K562 (cell line): ENCODE measurements at regions not wholly inside any gene's neighbourhood (a gene's known extent, or its start where the extent isn't known, plus 50 kb on each side); places are given as distances from the start of the nearest gene placed in this dataset.

Source experiments
- ATAC-seq: fragments of 200-7000 bp; cut with Tn5 transposase; 3 replicates; pipeline ENCODE4 v1.9.1; 2020; ENCODE audit warnings: moderate library complexity
- BruUV-seq: library from RNA; stranded (reverse); fragments of 400-500 nt; replicated peaks from 2 replicates; lab custom pipeline; 2021; lab: Mats Ljungman, UMichigan
- CTCF ChIA-PET: fragments of 300-600 bp; formaldehyde crosslinking; extraction: SDS; loops from one replicate; lab custom pipeline; 2021; ENCODE audit warnings: low intra/inter-chr PET ratio; lab: Yijun Ruan, JAX
- POLR2A ChIA-PET: fragments of 300-600, 350-650 bp; sonication (Branson Sonifier 250); formaldehyde crosslinking; extraction: SDS; loops from one replicate; lab custom pipeline; 2021; ENCODE audit warnings: antibody characterized with exemption, inconsistent platforms; lab: Yijun Ruan, JAX
- DNase-seq, 4 experiments: peaks; one replicate each; pipeline versions ENCODE4 v3.0.0 to v3.0.0-alpha.2; 2011 to 2018; ENCODE audit warnings: low spot score in 3 of 4, mixed read lengths in 3 of 4; ENCODE audit errors: extremely low read depth in 1 of 4
- FAIRE-seq: peaks from 2 replicates; lab custom pipeline; 2011; peaks lifted over from hg19 to GRCh38; lab: Jason Lieb, UNC
- H2AFZ ChIP-seq: 2 replicates; pipeline ENCODE4 v1.6.0; 2011; ENCODE audit warnings: low read depth, low read length, control low read depth, inconsistent platforms
- H3K27ac ChIP-seq: fragments of 200-600 bp; 3 replicates; pipeline ENCODE4 v1.8.0; 2011; ENCODE audit warnings: low read depth, mild to moderate bottlenecking, control low read depth, inconsistent platforms, low read length, moderate library complexity, mixed read lengths; ENCODE audit errors: extremely low read depth
- H3K27me3 ChIP-seq, 2 experiments: fragments of 300-600 bp in 1 of 2; 2 replicates in 1 of 2; 3 replicates in 1 of 2; pipeline versions ENCODE4 v1.6.0 to v1.8.0; 2011; ENCODE audit warnings: inconsistent platforms in 2 of 2, low read length in 2 of 2, mild to moderate bottlenecking in 1 of 2, mixed read lengths in 1 of 2, moderate library complexity in 1 of 2; ENCODE audit not compliant: control insufficient read depth in 2 of 2, insufficient read depth in 2 of 2
- H3K36me3 ChIP-seq: fragments of 300-600 bp; 3 replicates; pipeline ENCODE4 v1.8.0; 2011; ENCODE audit warnings: mild to moderate bottlenecking, low read length, inconsistent platforms; ENCODE audit not compliant: control insufficient read depth, insufficient read depth
- H3K4me1 ChIP-seq, 2 experiments: fragments of 200-600 bp in 1 of 2; replicated peaks in 1 of 2; 2 replicates in 1 of 2; 3 replicates in 1 of 2; pipeline versions ENCODE4 v1.5.1 to v1.8.0; 2011; ENCODE audit warnings: inconsistent platforms in 2 of 2, low read length in 2 of 2, mild to moderate bottlenecking in 1 of 2, mixed read lengths in 1 of 2, moderate library complexity in 1 of 2; ENCODE audit not compliant: control insufficient read depth in 2 of 2, insufficient read depth in 2 of 2
- H3K4me2 ChIP-seq: 2 replicates; pipeline ENCODE4 v1.6.1; 2011; ENCODE audit warnings: low read length, control low read depth, inconsistent platforms, mixed read lengths; ENCODE audit not compliant: insufficient read depth
- H3K4me3 ChIP-seq: fragments of 200-600 bp; sonication (generic), shearing (Covaris generic); 2 replicates; pipeline ENCODE4 v1.5.1; 2016; ENCODE audit warnings: control low read depth, inconsistent platforms
- H3K79me2 ChIP-seq: fragments of 200-600 bp; 3 replicates; pipeline ENCODE4 v1.8.0; 2011; ENCODE audit warnings: low read length, inconsistent platforms; ENCODE audit not compliant: control insufficient read depth, insufficient read depth
- H3K9ac ChIP-seq, 2 experiments: 2 replicates each; pipeline versions ENCODE4 v1.6.0 to v1.6.1; 2011; ENCODE audit warnings: low read depth in 2 of 2, low read length in 2 of 2, control low read depth in 1 of 2, inconsistent platforms in 1 of 2, mild to moderate bottlenecking in 1 of 2, mixed read lengths in 1 of 2; ENCODE audit not compliant: insufficient read depth in 1 of 2
- H3K9me1 ChIP-seq: one replicate; pipeline ENCODE4 v1.6.0; 2011; ENCODE audit warnings: inconsistent platforms, mild to moderate bottlenecking, low read length, moderate library complexity; ENCODE audit not compliant: control insufficient read depth, insufficient read depth
- H3K9me3 ChIP-seq: replicated peaks from 2 replicates; pipeline ENCODE4 v1.5.1; 2011; ENCODE audit warnings: low read depth, low read length, inconsistent platforms; ENCODE audit not compliant: control insufficient read depth, insufficient read depth
- H4K20me1 ChIP-seq: replicated peaks from 2 replicates; pipeline ENCODE4 v1.6.1; 2011; ENCODE audit warnings: low read length, inconsistent platforms, mixed read lengths; ENCODE audit not compliant: control insufficient read depth, insufficient read depth
- BCOR ChIP-seq: fragments of 450-650 bp; IDR thresholded peaks from 2 replicates; pipeline ENCODE4 v1.6.1; 2016
- CBX5 ChIP-seq: IDR thresholded peaks from 2 replicates; pipeline ENCODE4 v1.6.1; 2014; ENCODE audit warnings: low read depth, borderline replicate concordance
- CBX8 ChIP-seq: fragments of 200-600 bp; sonication (generic); IDR thresholded peaks from 2 replicates; pipeline ENCODE4 v1.6.1; 2012; ENCODE audit warnings: borderline replicate concordance, mixed run types, low read depth, mild to moderate bottlenecking, moderate library complexity, mixed read lengths, low read length, control low read depth, inconsistent platforms; ENCODE audit not compliant: poor library complexity, severe bottlenecking; ENCODE audit errors: extremely low read depth
- CCNT2 ChIP-seq: IDR thresholded peaks from 2 replicates; pipeline ENCODE4 v1.6.1; 2011; ENCODE audit warnings: borderline replicate concordance, low read depth, mild to moderate bottlenecking, moderate library complexity, mixed read lengths, low read length; ENCODE audit not compliant: insufficient read length; ENCODE audit errors: extremely low read depth
- EP300 ChIP-seq: IDR thresholded peaks from 2 replicates; pipeline ENCODE4 v1.6.1; 2012; ENCODE audit warnings: low read length, improper control_type of control experiment
- EP400 ChIP-seq: fragments of 450-650 bp; IDR thresholded peaks from 2 replicates; pipeline ENCODE4 v1.6.1; 2017; ENCODE audit warnings: antibody characterized with exemption, mild to moderate bottlenecking, moderate library complexity
- ETV6 ChIP-seq, 3 experiments: fragments of 150-350 bp in 1 of 3; sonication (generic) in 1 of 3; formaldehyde crosslinking in 1 of 3; IDR thresholded peaks; 2 replicates each; pipeline versions ENCODE4 v1.6.1 to v1.8.0; 2014 to 2022; ENCODE audit warnings: borderline replicate concordance in 2 of 3, low read depth in 2 of 3, antibody characterized with exemption in 1 of 3, low read length in 1 of 3, mild to moderate bottlenecking in 1 of 3, missing genetic modification reagents in 1 of 3
- FOSL1 ChIP-seq: fragments of 200-800 bp; sonication (Bioruptor generic); conservative IDR thresholded peaks from 2 replicates; pipeline ENCODE4 v1.6.1; 2016; ENCODE audit warnings: missing genetic modification characterization, missing compliant biosample characterization
- MEIS2 ChIP-seq: fragments of 450-650 bp; IDR thresholded peaks from 2 replicates; pipeline ENCODE4 v1.6.1; 2014; ENCODE audit warnings: mild to moderate bottlenecking; ENCODE audit not compliant: partially characterized antibody
- RBM25 ChIP-seq: fragments of 200-400 bp; formaldehyde crosslinking; IDR thresholded peaks from 2 replicates; pipeline ENCODE4 v1.6.1; 2018; ENCODE audit warnings: low read length, low read depth, moderate library complexity; ENCODE audit not compliant: severe bottlenecking
- ZEB2 ChIP-seq: fragments of 450-650 bp; IDR thresholded peaks from 2 replicates; pipeline ENCODE4 v1.6.1; 2016
- ZFP36 ChIP-seq: fragments of 150-350 bp; IDR thresholded peaks from 2 replicates; pipeline ENCODE4 v1.6.1; 2018; ENCODE audit warnings: low read length, low read depth; ENCODE audit not compliant: partially characterized antibody
- WGBS: fragments of 100-300 bp; shearing (Covaris generic); methylation state at CpG from one replicate; pipeline ENCODE4 v1.1.6; 2016; ENCODE audit warnings: low coverage, mixed read lengths; ENCODE audit not compliant: insufficient coverage; ENCODE audit errors: missing lambda C conversion rate; 5-methylcytosine and 5-hydroxymethylcytosine counted together
- in situ Hi-C: fragments of 300-500 bp; cut with MboI; formaldehyde crosslinking; loops from 4 replicates; pipeline ENCODE4 v1.15.0; 2018; ENCODE audit warnings: inconsistent platforms, mixed read lengths
- intact Hi-C: fragments of 100-400 bp; cut with micrococcal nuclease; formaldehyde crosslinking; loops from 2 replicates; pipeline ENCODE4 v1.14.2; 2022
- TF ChIP-seq, protein P1 (sequence below): sonication (generic); formaldehyde crosslinking; IDR thresholded peaks from 2 replicates; pipeline ENCODE4 v1.8.1; 2023; ENCODE audit warnings: mild to moderate bottlenecking, missing genetic modification reagents, moderate library complexity
- TF ChIP-seq, protein P2 (sequence below): sonication (generic); formaldehyde crosslinking; IDR thresholded peaks from 2 replicates; pipeline ENCODE4 v1.8.0; 2022; ENCODE audit warnings: missing genetic modification reagents, mild to moderate bottlenecking, borderline replicate concordance
- TF ChIP-seq, protein P3 (sequence below), 3 experiments: fragments of 200-800 bp in 1 of 3; sonication (Bioruptor generic) in 1 of 3; sonication (generic) in 1 of 3; formaldehyde crosslinking in 1 of 3; IDR thresholded peaks; 2 replicates each; pipeline versions ENCODE4 v1.6.1 to v1.8.0; 2016 to 2022; ENCODE audit warnings: mild to moderate bottlenecking in 2 of 3, missing compliant biosample characterization in 2 of 3, missing genetic modification characterization in 2 of 3, missing genetic modification reagents in 1 of 3
- TF ChIP-seq, protein P4 (sequence below): fragments of 250-450 bp; sonication (Bioruptor Pico); IDR thresholded peaks from 2 replicates; pipeline ENCODE4 v1.8.0; 2022; ENCODE audit warnings: inconsistent platforms

DNA sequence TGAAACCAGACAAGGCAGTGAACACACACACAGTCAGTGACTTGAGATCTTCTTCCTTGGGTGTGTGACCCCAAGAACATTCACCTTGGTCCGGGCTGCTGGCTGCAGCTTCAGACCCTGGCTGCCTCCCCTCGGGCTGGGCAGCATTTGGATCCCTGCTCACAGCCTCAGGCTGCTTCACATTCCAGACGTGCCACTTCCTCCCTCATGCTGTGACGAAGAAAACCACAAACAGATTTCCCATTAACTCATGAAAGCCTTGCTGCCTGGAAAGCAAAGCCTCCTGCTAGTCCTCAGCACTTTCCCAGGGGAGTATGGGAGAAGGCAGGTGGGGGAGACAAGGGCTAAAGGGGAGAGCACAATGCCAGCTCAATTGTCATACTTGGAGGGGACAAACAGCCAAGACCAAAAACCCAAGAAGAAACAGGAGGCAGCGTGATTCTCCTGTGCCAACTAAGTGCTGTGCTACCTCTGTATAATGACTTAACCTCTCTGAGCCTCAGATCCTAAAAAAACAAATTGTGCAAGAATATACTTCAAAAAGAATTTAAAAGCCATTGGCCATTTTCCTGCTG lies 594.6 kb upstream of the BRINP1 start:
- ChIA-PET CTCF (no interaction called here), POLR2A (no interaction called here)
- Histone ChIP-seq H3K27ac (no peak overlapping the region), H3K36me3 (no peaks in the 10 kb centered on the region), H3K4me2 (no peak overlapping the region), H3K4me1 (no peaks in the 10 kb centered on the region), H4K20me1 (no peaks in the 10 kb centered on the region), H3K4me3 (no peak overlapping the region), H3K79me2 (no peaks in the 10 kb centered on the region), H2AFZ (no peak overlapping the region), H3K9me1 (no peaks in the 10 kb centered on the region), H3K9me3 (no peaks in the 10 kb centered on the region), H3K9ac (no peak overlapping the region), H3K27me3 (no peaks in the 10 kb centered on the region)
- intact Hi-C loops, result loop anchor here (10.0 kb wide), 2 partner anchors 409 to 511 kb away; no protein-coding TSS in a partner anchor
- ATAC-seq, result no peak
- DNase-seq, result no peak
- no peak for FAIRE-seq
- BruUV-seq, result no TSS peak
- TF ChIP-seq, protein P1, sequence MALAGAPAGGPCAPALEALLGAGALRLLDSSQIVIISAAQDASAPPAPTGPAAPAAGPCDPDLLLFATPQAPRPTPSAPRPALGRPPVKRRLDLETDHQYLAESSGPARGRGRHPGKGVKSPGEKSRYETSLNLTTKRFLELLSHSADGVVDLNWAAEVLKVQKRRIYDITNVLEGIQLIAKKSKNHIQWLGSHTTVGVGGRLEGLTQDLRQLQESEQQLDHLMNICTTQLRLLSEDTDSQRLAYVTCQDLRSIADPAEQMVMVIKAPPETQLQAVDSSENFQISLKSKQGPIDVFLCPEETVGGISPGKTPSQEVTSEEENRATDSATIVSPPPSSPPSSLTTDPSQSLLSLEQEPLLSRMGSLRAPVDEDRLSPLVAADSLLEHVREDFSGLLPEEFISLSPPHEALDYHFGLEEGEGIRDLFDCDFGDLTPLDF, result no peak
- TF ChIP-seq BCOR (peak; percentile 50; the same call in 1 of the 2 replicates), MEIS2 (no peak), EP300 (no peak), ETV6 (IDR thresholded peaks at IDR 0.05; ENCODE audit: borderline replicate concordance in 1 of 2, low read depth in 2 of 2, low read length in 1 of 2) (no peak), ETV6 (CRISPR knock-in tag; IDR thresholded peaks at IDR 0.05; ENCODE audit: borderline replicate concordance) (no peak), RBM25 (peak; percentile 88), ZFP36 (peak; percentile 68), CBX5 (no peak), FOSL1 (no peak), ZEB2 (no peak), CCNT2 (no peak), CBX8 (no peak), EP400 (no peak)
- TF ChIP-seq, protein P2, sequence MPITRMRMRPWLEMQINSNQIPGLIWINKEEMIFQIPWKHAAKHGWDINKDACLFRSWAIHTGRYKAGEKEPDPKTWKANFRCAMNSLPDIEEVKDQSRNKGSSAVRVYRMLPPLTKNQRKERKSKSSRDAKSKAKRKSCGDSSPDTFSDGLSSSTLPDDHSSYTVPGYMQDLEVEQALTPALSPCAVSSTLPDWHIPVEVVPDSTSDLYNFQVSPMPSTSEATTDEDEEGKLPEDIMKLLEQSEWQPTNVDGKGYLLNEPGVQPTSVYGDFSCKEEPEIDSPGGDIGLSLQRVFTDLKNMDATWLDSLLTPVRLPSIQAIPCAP (CRISPR knock-in tag), result no peak
- TF ChIP-seq, protein P3, sequence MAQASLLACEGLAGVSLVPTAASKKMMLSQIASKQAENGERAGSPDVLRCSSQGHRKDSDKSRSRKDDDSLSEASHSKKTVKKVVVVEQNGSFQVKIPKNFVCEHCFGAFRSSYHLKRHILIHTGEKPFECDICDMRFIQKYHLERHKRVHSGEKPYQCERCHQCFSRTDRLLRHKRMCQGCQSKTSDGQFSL (CRISPR knock-in tag; IDR thresholded peaks at IDR 0.05), result no peak
- TF ChIP-seq, protein P3 (tag; IDR thresholded peaks at IDR 0.05), result no peak
- TF ChIP-seq, protein P4, sequence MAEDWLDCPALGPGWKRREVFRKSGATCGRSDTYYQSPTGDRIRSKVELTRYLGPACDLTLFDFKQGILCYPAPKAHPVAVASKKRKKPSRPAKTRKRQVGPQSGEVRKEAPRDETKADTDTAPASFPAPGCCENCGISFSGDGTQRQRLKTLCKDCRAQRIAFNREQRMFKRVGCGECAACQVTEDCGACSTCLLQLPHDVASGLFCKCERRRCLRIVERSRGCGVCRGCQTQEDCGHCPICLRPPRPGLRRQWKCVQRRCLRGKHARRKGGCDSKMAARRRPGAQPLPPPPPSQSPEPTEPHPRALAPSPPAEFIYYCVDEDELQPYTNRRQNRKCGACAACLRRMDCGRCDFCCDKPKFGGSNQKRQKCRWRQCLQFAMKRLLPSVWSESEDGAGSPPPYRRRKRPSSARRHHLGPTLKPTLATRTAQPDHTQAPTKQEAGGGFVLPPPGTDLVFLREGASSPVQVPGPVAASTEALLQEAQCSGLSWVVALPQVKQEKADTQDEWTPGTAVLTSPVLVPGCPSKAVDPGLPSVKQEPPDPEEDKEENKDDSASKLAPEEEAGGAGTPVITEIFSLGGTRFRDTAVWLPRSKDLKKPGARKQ, result no peak
- in situ Hi-C loops, result no loop called here
- WGBS, result 6% methylated on average over 5 of the region's 5 CpGs
